GM12873 (cell line): ENCODE measurements at regions not wholly inside any gene's neighbourhood (a gene's known extent, or its start where the extent isn't known, plus 50 kb on each side); places are given as distances from the start of the nearest gene placed in this dataset.

Experiments
- CTCF ChIP-seq: IDR thresholded peaks from 2 replicates; pipeline ENCODE4 v1.5.1; 2012; ENCODE audit warnings: low read depth, mild to moderate bottlenecking, moderate library complexity, low read length, control low read depth; ENCODE audit not compliant: insufficient read depth; ENCODE audit errors: missing control alignments

GRCh38 chr2:14524041-14524802, 108.3 kb upstream of the LRATD1 start:
- TF ChIP-seq CTCF = no peak

- TF ChIP-seq CTCF = no peak
Measured at GRCh38 chr2:14524803-14525080, 107.8 kb upstream of the LRATD1 start.

- TF ChIP-seq CTCF = no peak
Measured at GRCh38 chr2:14530506-14530905, 102.0 kb upstream of the LRATD1 start.

GRCh38 chr2:14533131-14533757, 99.3 kb upstream of the LRATD1 start:
- no peak for TF ChIP-seq CTCF

GRCh38 chr2:14535156-14535555, 97.4 kb upstream of the LRATD1 start:
- no peak for TF ChIP-seq CTCF

GRCh38 chr2:14536976-14537375, 95.5 kb upstream of the LRATD1 start:
- no peak for TF ChIP-seq CTCF

- no peak for TF ChIP-seq CTCF
Measured at GRCh38 chr2:14540015-14540414, 92.5 kb upstream of the LRATD1 start.

- no peak for TF ChIP-seq CTCF
Measured at GRCh38 chr2:14543284-14543683, 89.2 kb upstream of the LRATD1 start.
